ENCODE measurements at regions not wholly inside any gene's neighbourhood (a gene's known extent, or its start where the extent isn't known, plus 50 kb on each side); places are given as distances from the start of the nearest gene placed in this dataset.

- DNase-seq (ENCODE audit: low read depth, low spot score), result no peak
Measured at GRCh38 chr3:135310317-135310716, 515.3 kb downstream of the EPHB1 start.

GRCh38 chr3:135311699-135312098 is 516.6 kb downstream of the EPHB1 start:
- DNase-seq (ENCODE audit: low read depth, low spot score), result no peak

- no peak for DNase-seq (ENCODE audit: low read depth, low spot score)
Measured at GRCh38 chr3:135314237-135314636, 519.2 kb downstream of the EPHB1 start.

- DNase-seq (ENCODE audit: low read depth, low spot score), result no peak
Measured at GRCh38 chr3:135324301-135324700, 529.2 kb downstream of the EPHB1 start.

- no peak for DNase-seq (ENCODE audit: low read depth, low spot score)
Measured at GRCh38 chr3:135325096-135325495, 530.0 kb downstream of the EPHB1 start.

- DNase-seq (ENCODE audit: low read depth, low spot score), result no peak
Measured at GRCh38 chr3:135325726-135326235, 530.7 kb downstream of the EPHB1 start.

- no peak for DNase-seq (ENCODE audit: low read depth, low spot score)
Measured at GRCh38 chr3:135326851-135327250, 531.8 kb downstream of the EPHB1 start.

- DNase-seq (ENCODE audit: low read depth, low spot score), result no peak
Measured at GRCh38 chr3:135328036-135328435, 533.0 kb downstream of the EPHB1 start.

- no peak for DNase-seq (ENCODE audit: low read depth, low spot score)
Measured at GRCh38 chr3:135329479-135329878, 534.4 kb downstream of the EPHB1 start.

- no peak for DNase-seq (ENCODE audit: low read depth, low spot score)
Measured at GRCh38 chr3:135337192-135337591, 542.1 kb downstream of the EPHB1 start.

- no peak for DNase-seq (ENCODE audit: low read depth, low spot score)
Measured at GRCh38 chr3:135348690-135349089, 553.6 kb downstream of the EPHB1 start.

- no peak for DNase-seq (ENCODE audit: low read depth, low spot score)
Measured at GRCh38 chr3:135349254-135349948, 554.3 kb downstream of the EPHB1 start.

GRCh38 chr3:135352213-135352612 is 557.2 kb downstream of the EPHB1 start:
- DNase-seq (ENCODE audit: low read depth, low spot score), result no peak

- DNase-seq (ENCODE audit: low read depth, low spot score), result no peak
Measured at GRCh38 chr3:135362889-135363288, 567.8 kb downstream of the EPHB1 start.

GRCh38 chr3:135364676-135365075 is 569.6 kb downstream of the EPHB1 start:
- no peak for DNase-seq (ENCODE audit: low read depth, low spot score)

GRCh38 chr3:135366816-135367215 is 571.8 kb downstream of the EPHB1 start:
- no peak for DNase-seq (ENCODE audit: low read depth, low spot score)

GRCh38 chr3:135368316-135368715 is 573.3 kb downstream of the EPHB1 start:
- no peak for DNase-seq (ENCODE audit: low read depth, low spot score)

- DNase-seq (ENCODE audit: low read depth, low spot score), result no peak
Measured at GRCh38 chr3:135368781-135369180, 573.7 kb downstream of the EPHB1 start.

GRCh38 chr3:135374571-135374970 is 579.5 kb downstream of the EPHB1 start:
- no peak for DNase-seq (ENCODE audit: low read depth, low spot score)

- DNase-seq (ENCODE audit: low read depth, low spot score), result no peak
Measured at GRCh38 chr3:135382188-135382587, 583.3 kb upstream of the PPP2R3A start.

GRCh38 chr3:135382621-135383020 is 582.9 kb upstream of the PPP2R3A start:
- DNase-seq (ENCODE audit: low read depth, low spot score), result no peak

- no peak for DNase-seq (ENCODE audit: low read depth, low spot score)
Measured at GRCh38 chr3:135383301-135383700, 582.2 kb upstream of the PPP2R3A start.

- no peak for DNase-seq (ENCODE audit: low read depth, low spot score)
Measured at GRCh38 chr3:135392151-135392550, 573.4 kb upstream of the PPP2R3A start.

- no peak for DNase-seq (ENCODE audit: low read depth, low spot score)
Measured at GRCh38 chr3:135393159-135393558, 572.4 kb upstream of the PPP2R3A start.
